Tibial nerve (tissue), 4 donors: ENCODE measurements at regions not wholly inside any gene's neighbourhood (a gene's known extent, or its start where the extent isn't known, plus 50 kb on each side); places are given as distances from the start of the nearest gene placed in this dataset.

ENCODE experiments used
- CTCF ChIP-seq, 5 experiments: fragments of 200-600 bp in 3 of 5; fragments of 450-650 bp in 2 of 5; sonication (generic) in 3 of 5; IDR thresholded peaks; one replicate each; pipeline ENCODE4 v1.5.1; 2016 to 2019; ENCODE audit warnings: antibody characterized with exemption in 5 of 5, mild to moderate bottlenecking in 3 of 5, moderate library complexity in 2 of 5
- EP300 ChIP-seq, 2 donors: sonication (generic); formaldehyde crosslinking; IDR thresholded peaks; one replicate each; pipeline ENCODE4 v1.6.1; 2017; ENCODE audit warnings: antibody characterized with exemption in 2 of 2, mild to moderate bottlenecking in 1 of 2
- POLR2A ChIP-seq, 2 donors: fragments of 450-650 bp; IDR thresholded peaks; one replicate each; pipeline ENCODE4 v1.6.1; 2017; ENCODE audit warnings: antibody characterized with exemption in 2 of 2, mild to moderate bottlenecking in 2 of 2, moderate library complexity in 2 of 2

GRCh38 chr11:79610139-79610538, 169.3 kb upstream of the TENM4 start:
- no peak for TF ChIP-seq CTCF (IDR thresholded peaks at IDR 0.05)
- TF ChIP-seq POLR2A (IDR thresholded peaks at IDR 0.05) = no peak
- TF ChIP-seq EP300 (IDR thresholded peaks at IDR 0.05) = no peak
